ENCODE measurements at regions not wholly inside any gene's neighbourhood (a gene's known extent, or its start where the extent isn't known, plus 50 kb on each side); places are given as distances from the start of the nearest gene placed in this dataset.
A peak's percentile ranks its signal among the peaks of the same experiment; 100 is the strongest.

DNA sequence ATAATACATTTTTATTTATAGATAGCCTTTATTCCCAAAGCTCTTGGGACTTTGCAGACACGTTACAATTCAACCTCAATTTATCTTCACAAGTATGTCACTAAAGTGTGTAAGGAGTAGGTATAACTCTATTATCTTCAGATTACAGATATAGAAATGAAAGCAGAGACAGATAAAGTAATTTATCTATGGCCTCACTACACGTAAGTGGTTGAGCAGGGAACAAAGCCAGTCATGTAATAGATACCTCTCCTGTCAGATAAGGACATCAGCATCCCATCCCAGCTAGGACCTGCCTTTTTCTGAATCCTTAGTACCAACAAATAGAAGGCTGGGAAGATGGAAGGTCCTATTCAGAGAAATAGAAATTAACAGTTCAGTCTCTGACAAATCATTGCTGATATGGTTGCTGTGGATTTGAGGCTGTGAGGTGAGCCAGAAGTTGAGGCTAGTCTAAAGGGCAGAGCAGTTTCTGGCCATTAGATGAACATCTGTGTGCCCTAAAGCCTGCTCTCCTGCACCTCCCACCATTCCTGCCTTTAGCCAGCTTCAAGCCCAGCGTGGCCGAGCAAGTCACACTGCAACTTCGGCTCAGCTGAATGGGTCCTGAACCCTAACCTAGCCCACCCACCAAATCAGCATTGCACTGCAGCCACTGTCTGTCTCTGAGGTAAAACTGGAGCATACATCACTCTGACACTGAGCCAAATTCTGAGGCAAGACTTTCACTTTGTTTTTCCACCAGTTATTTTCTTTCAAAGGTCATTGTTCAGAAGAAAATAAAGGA is 71.1 kb upstream of the PLEKHA5 start:
- Histone ChIP-seq H4K91ac (ENCODE audit: low read length) (no peak overlapping the region), H2AK5ac (ENCODE audit: low read length, severe bottlenecking) (no peak overlapping the region), H3K36me3 (ENCODE audit: control insufficient read depth in 1 of 2, insufficient read depth in 2 of 2, low read depth in 1 of 2, low read length in 2 of 2) (no peaks in the 10 kb centered on the region), H4K8ac (ENCODE audit: low read length) (no peak overlapping the region), H3K4me2 (ENCODE audit: low read length, poor library complexity, severe bottlenecking) (no peak overlapping the region), H2BK5ac (ENCODE audit: low read depth, low read length, poor library complexity, severe bottlenecking) (no peak overlapping the region), H3K4ac (ENCODE audit: low read depth in 1 of 2, low read length in 2 of 2) (no peak overlapping the region), H3K14ac (ENCODE audit: low read length in 2 of 2) (no peak overlapping the region), H3K27ac (ENCODE audit: low read length, poor library complexity, severe bottlenecking) (no peak overlapping the region), H3K4me3 (ENCODE audit: insufficient read depth in 1 of 2, low read depth in 1 of 2, low read length in 2 of 2) (peak overlapping the region in 1 of 2 experiments; percentile 53), H3K9me3 (ENCODE audit: control insufficient read depth, low read length) (no peaks in the 10 kb centered on the region), H3K4me1 (ENCODE audit: control insufficient read depth, insufficient read depth, low read depth, low read length) (no peaks in the 10 kb centered on the region), H3K27me3 (ENCODE audit: control insufficient read depth in 1 of 2, insufficient read depth in 1 of 2, low read length in 2 of 2) (no peaks in the 10 kb centered on the region), H3K18ac (ENCODE audit: low read depth in 1 of 2, low read length in 2 of 2) (no peak overlapping the region), H3K79me1 (replicated peaks; ENCODE audit: low read length, poor library complexity, severe bottlenecking) (no peaks in the 10 kb centered on the region), H2BK12ac (ENCODE audit: low read length in 2 of 2) (no peak overlapping the region), H2AFZ (ENCODE audit: low read depth, low read length) (no peak overlapping the region), H3K9ac (ENCODE audit: low read length) (peak overlapping the region; percentile 27), H3K23ac (ENCODE audit: low read length in 2 of 2) (no peak overlapping the region), H2BK15ac (ENCODE audit: low read depth, poor library complexity, severe bottlenecking) (no peak overlapping the region), H2BK120ac (ENCODE audit: low read depth, low read length) (no peak overlapping the region)
- WGBS = 61% methylated on average over 4 of the region's 5 CpGs
- DNase-seq = no peak

DNA sequence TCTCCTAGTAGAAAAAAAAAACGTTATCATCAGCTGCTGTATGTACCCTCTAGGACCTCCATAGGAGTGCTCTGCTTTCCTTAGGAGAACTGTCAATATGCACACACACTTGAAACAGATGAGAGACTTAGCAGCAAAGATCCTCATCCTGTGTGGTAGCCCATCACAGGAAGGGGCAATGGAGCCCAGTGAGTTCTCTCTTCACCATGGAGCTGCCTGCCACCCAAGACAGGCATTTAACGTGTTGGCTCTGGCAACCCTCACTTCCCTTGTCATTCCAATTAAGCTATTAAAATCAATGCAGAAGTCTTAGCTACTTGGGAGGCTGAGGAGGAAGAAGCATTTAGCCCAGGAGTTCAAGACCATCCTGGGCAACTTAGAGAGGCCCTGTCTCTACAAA is 64.8 kb upstream of the PLEKHA5 start:
- H2BK15ac ChIP-seq (ENCODE audit: low read depth, poor library complexity, severe bottlenecking) = no peak overlapping the region
- H3K27ac ChIP-seq (ENCODE audit: low read length, poor library complexity, severe bottlenecking) = no peak overlapping the region
- no peaks in the 10 kb centered on the region for H3K4me1 ChIP-seq (ENCODE audit: control insufficient read depth, insufficient read depth, low read depth, low read length)
- no peak for DNase-seq
- no peak overlapping the region for H2BK120ac ChIP-seq (ENCODE audit: low read depth, low read length)
- no peaks in the 10 kb centered on the region for H3K79me1 ChIP-seq (replicated peaks; ENCODE audit: low read length, poor library complexity, severe bottlenecking)
- no peaks in the 10 kb centered on the region for H3K36me3 ChIP-seq (ENCODE audit: control insufficient read depth in 1 of 2, insufficient read depth in 2 of 2, low read depth in 1 of 2, low read length in 2 of 2)
- no peak overlapping the region for H3K4me2 ChIP-seq (ENCODE audit: low read length, poor library complexity, severe bottlenecking)
- H3K27me3 ChIP-seq (ENCODE audit: control insufficient read depth in 1 of 2, insufficient read depth in 1 of 2, low read length in 2 of 2) = no peaks in the 10 kb centered on the region
- no peak overlapping the region for H3K18ac ChIP-seq (ENCODE audit: low read depth in 1 of 2, low read length in 2 of 2)
- H3K4me3 ChIP-seq (ENCODE audit: insufficient read depth in 1 of 2, low read depth in 1 of 2, low read length in 2 of 2) = no peak overlapping the region
- H3K9ac ChIP-seq (ENCODE audit: low read length) = no peak overlapping the region
- no peak overlapping the region for H2AK5ac ChIP-seq (ENCODE audit: low read length, severe bottlenecking)
- H3K9me3 ChIP-seq (ENCODE audit: control insufficient read depth, low read length) = no peaks in the 10 kb centered on the region
- H4K91ac ChIP-seq (ENCODE audit: low read length) = no peak overlapping the region
- no peak overlapping the region for H2AFZ ChIP-seq (ENCODE audit: low read depth, low read length)
- H3K4ac ChIP-seq (ENCODE audit: low read depth in 1 of 2, low read length in 2 of 2) = no peak overlapping the region
- no peak overlapping the region for H4K8ac ChIP-seq (ENCODE audit: low read length)
- H2BK12ac ChIP-seq (ENCODE audit: low read length in 2 of 2) = no peak overlapping the region
- WGBS = 54% methylated on average over 1 of the region's 2 CpGs
- no peak overlapping the region for H3K14ac ChIP-seq (ENCODE audit: low read length in 2 of 2)
- H3K23ac ChIP-seq (ENCODE audit: low read length in 2 of 2) = no peak overlapping the region
- H2BK5ac ChIP-seq (ENCODE audit: low read depth, low read length, poor library complexity, severe bottlenecking) = no peak overlapping the region

DNA sequence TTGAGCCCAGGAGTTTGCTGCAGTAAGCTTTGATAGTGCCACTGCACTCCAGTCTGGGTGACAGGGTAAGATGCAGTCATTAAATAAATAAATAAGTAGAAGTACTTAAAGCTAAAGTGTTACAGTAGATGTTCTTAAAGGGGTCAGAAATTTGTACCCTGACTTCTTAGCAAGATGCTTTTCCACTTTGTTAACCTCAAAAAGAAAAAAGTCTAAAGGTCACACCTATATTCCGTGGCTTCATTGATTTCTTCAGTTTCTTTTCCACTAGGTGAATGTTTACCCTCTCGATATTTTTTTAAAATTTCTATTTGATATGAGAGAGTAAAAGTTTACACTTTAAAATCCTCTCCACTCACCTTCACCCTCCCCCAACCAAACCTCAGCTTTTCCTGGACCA is 64.3 kb upstream of the PLEKHA5 start:
- H3K14ac ChIP-seq (ENCODE audit: low read length in 2 of 2) = no peak overlapping the region
- H3K9ac ChIP-seq (ENCODE audit: low read length) = no peak overlapping the region
- H2BK15ac ChIP-seq (ENCODE audit: low read depth, poor library complexity, severe bottlenecking) = no peak overlapping the region
- H2BK120ac ChIP-seq (ENCODE audit: low read depth, low read length) = no peak overlapping the region
- H2BK5ac ChIP-seq (ENCODE audit: low read depth, low read length, poor library complexity, severe bottlenecking) = no peak overlapping the region
- H3K23ac ChIP-seq (ENCODE audit: low read length in 2 of 2) = no peak overlapping the region
- H2AFZ ChIP-seq (ENCODE audit: low read depth, low read length) = no peak overlapping the region
- no CpG with 5 or more reads among the region's 2 CpGs for WGBS
- no peaks in the 10 kb centered on the region for H3K4me1 ChIP-seq (ENCODE audit: control insufficient read depth, insufficient read depth, low read depth, low read length)
- no peak overlapping the region for H3K18ac ChIP-seq (ENCODE audit: low read depth in 1 of 2, low read length in 2 of 2)
- H3K4ac ChIP-seq (ENCODE audit: low read depth in 1 of 2, low read length in 2 of 2) = no peak overlapping the region
- no peak overlapping the region for H4K91ac ChIP-seq (ENCODE audit: low read length)
- H2AK5ac ChIP-seq (ENCODE audit: low read length, severe bottlenecking) = no peak overlapping the region
- H3K36me3 ChIP-seq (ENCODE audit: control insufficient read depth in 1 of 2, insufficient read depth in 2 of 2, low read depth in 1 of 2, low read length in 2 of 2) = no peaks in the 10 kb centered on the region
- H3K79me1 ChIP-seq (replicated peaks; ENCODE audit: low read length, poor library complexity, severe bottlenecking) = no peaks in the 10 kb centered on the region
- no peak overlapping the region for H3K27ac ChIP-seq (ENCODE audit: low read length, poor library complexity, severe bottlenecking)
- no peaks in the 10 kb centered on the region for H3K27me3 ChIP-seq (ENCODE audit: control insufficient read depth in 1 of 2, insufficient read depth in 1 of 2, low read length in 2 of 2)
- DNase-seq = no peak
- no peak overlapping the region for H4K8ac ChIP-seq (ENCODE audit: low read length)
- no peak overlapping the region for H3K4me3 ChIP-seq (ENCODE audit: insufficient read depth in 1 of 2, low read depth in 1 of 2, low read length in 2 of 2)
- H3K4me2 ChIP-seq (ENCODE audit: low read length, poor library complexity, severe bottlenecking) = no peak overlapping the region
- H3K9me3 ChIP-seq (ENCODE audit: control insufficient read depth, low read length) = no peaks in the 10 kb centered on the region
- no peak overlapping the region for H2BK12ac ChIP-seq (ENCODE audit: low read length in 2 of 2)

DNA sequence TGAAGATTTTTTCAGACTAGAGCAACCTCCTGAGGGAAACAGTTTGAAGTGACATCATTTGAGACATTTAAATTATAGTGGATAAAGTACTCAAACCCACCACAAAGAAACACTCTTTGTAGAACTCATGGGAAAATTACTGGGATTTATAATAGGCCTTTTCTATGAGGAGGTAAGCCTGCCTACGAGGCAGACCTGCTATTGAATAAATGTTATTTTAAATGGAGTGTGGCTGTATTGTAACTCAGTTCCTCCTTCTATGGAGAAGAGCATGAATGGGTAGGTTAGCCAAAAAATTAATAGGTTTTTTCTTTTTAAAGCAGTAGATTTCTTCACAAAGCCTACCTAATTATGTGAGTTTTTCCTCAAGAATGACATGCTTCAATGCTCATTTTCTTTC is 63.7 kb upstream of the PLEKHA5 start:
- no peak overlapping the region for H3K18ac ChIP-seq (ENCODE audit: low read depth in 1 of 2, low read length in 2 of 2)
- peaks cover 1% of the 10 kb centered on the region for H3K4me1 ChIP-seq (ENCODE audit: control insufficient read depth, insufficient read depth, low read depth, low read length)
- H2BK15ac ChIP-seq (ENCODE audit: low read depth, poor library complexity, severe bottlenecking) = no peak overlapping the region
- no peaks in the 10 kb centered on the region for H3K27me3 ChIP-seq (ENCODE audit: control insufficient read depth in 1 of 2, insufficient read depth in 1 of 2, low read length in 2 of 2)
- H2BK5ac ChIP-seq (ENCODE audit: low read depth, low read length, poor library complexity, severe bottlenecking) = no peak overlapping the region
- no peak overlapping the region for H3K27ac ChIP-seq (ENCODE audit: low read length, poor library complexity, severe bottlenecking)
- no peak overlapping the region for H2AK5ac ChIP-seq (ENCODE audit: low read length, severe bottlenecking)
- no peak for DNase-seq
- no peak overlapping the region for H3K4me3 ChIP-seq (ENCODE audit: insufficient read depth in 1 of 2, low read depth in 1 of 2, low read length in 2 of 2)
- no peak overlapping the region for H3K14ac ChIP-seq (ENCODE audit: low read length in 2 of 2)
- H3K4me2 ChIP-seq (ENCODE audit: low read length, poor library complexity, severe bottlenecking) = no peak overlapping the region
- H4K8ac ChIP-seq (ENCODE audit: low read length) = no peak overlapping the region
- no peaks in the 10 kb centered on the region for H3K9me3 ChIP-seq (ENCODE audit: control insufficient read depth, low read length)
- H4K91ac ChIP-seq (ENCODE audit: low read length) = no peak overlapping the region
- H3K4ac ChIP-seq (ENCODE audit: low read depth in 1 of 2, low read length in 2 of 2) = no peak overlapping the region
- H3K9ac ChIP-seq (ENCODE audit: low read length) = no peak overlapping the region
- no peaks in the 10 kb centered on the region for H3K79me1 ChIP-seq (replicated peaks; ENCODE audit: low read length, poor library complexity, severe bottlenecking)
- 88% methylated on average over 1 of the region's 1 CpG for WGBS
- H2BK12ac ChIP-seq (ENCODE audit: low read length in 2 of 2) = no peak overlapping the region
- H2BK120ac ChIP-seq (ENCODE audit: low read depth, low read length) = no peak overlapping the region
- no peaks in the 10 kb centered on the region for H3K36me3 ChIP-seq (ENCODE audit: control insufficient read depth in 1 of 2, insufficient read depth in 2 of 2, low read depth in 1 of 2, low read length in 2 of 2)
- no peak overlapping the region for H3K23ac ChIP-seq (ENCODE audit: low read length in 2 of 2)
- H2AFZ ChIP-seq (ENCODE audit: low read depth, low read length) = no peak overlapping the region
